AG04449 (cell line): ENCODE measurements at regions not wholly inside any gene's neighbourhood (a gene's known extent, or its start where the extent isn't known, plus 50 kb on each side); places are given as distances from the start of the nearest gene placed in this dataset.
"Not testable (repeated sequence)": the region's sequence is repeated elsewhere in the genome, so short reads cannot be mapped to it uniquely, and the experiment has no call there.

Source experiments
- CTCF ChIA-PET: fragments of 350-600 bp; formaldehyde crosslinking; extraction: SDS; loops from one replicate; lab custom pipeline; 2021; ENCODE audit warnings: antibody characterized with exemption; lab: Yijun Ruan, JAX
- POLR2A ChIA-PET: fragments of 400-600, 350-600 bp; formaldehyde crosslinking; extraction: SDS; loops from one replicate; lab custom pipeline; 2020; ENCODE audit warnings: antibody characterized with exemption, inconsistent platforms; lab: Yijun Ruan, JAX
- DNase-seq: peaks from one replicate; pipeline ENCODE4 v3.0.0-alpha.2; 2010; ENCODE audit warnings: low read depth, low spot score
- H3K4me3 ChIP-seq: 2 replicates; pipeline ENCODE4 v1.5.1; 2011; ENCODE audit warnings: low read depth, mild to moderate bottlenecking, control low read depth, low read length
- TF ChIP-seq, protein P1 (sequence below): IDR thresholded peaks from one replicate; pipeline ENCODE4 v1.5.1; 2011; ENCODE audit warnings: mild to moderate bottlenecking, moderate library complexity, low read length, control low read depth, inconsistent platforms; ENCODE audit not compliant: insufficient read depth; ENCODE audit errors: missing control alignments

DNA sequence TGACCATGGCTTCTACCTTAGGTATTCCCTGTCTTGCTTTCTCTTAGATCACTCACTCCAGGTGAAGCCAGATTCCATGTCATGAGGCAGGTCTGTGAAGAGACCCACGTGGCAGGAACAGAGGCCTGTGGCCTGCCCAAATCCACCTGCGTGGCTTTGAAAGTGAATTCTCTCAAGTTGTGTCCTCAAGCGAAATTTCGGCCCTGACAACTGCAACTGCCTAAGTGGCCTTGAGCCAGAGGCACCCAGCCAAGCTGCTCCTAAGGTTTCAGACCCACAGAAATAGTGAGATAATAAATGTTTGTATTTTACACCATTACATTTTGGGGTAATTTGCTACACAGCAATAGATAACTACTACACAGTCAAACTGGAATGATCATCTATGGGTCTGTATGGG, 497.9 kb downstream of the XYLT1 start:
- CTCF ChIA-PET, result no interaction called here
- no peak overlapping the region for H3K4me3 ChIP-seq
- TF ChIP-seq, protein P1, sequence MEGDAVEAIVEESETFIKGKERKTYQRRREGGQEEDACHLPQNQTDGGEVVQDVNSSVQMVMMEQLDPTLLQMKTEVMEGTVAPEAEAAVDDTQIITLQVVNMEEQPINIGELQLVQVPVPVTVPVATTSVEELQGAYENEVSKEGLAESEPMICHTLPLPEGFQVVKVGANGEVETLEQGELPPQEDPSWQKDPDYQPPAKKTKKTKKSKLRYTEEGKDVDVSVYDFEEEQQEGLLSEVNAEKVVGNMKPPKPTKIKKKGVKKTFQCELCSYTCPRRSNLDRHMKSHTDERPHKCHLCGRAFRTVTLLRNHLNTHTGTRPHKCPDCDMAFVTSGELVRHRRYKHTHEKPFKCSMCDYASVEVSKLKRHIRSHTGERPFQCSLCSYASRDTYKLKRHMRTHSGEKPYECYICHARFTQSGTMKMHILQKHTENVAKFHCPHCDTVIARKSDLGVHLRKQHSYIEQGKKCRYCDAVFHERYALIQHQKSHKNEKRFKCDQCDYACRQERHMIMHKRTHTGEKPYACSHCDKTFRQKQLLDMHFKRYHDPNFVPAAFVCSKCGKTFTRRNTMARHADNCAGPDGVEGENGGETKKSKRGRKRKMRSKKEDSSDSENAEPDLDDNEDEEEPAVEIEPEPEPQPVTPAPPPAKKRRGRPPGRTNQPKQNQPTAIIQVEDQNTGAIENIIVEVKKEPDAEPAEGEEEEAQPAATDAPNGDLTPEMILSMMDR, result no peak
- DNase-seq, result no peak
- POLR2A ChIA-PET, result no interaction called here

DNA sequence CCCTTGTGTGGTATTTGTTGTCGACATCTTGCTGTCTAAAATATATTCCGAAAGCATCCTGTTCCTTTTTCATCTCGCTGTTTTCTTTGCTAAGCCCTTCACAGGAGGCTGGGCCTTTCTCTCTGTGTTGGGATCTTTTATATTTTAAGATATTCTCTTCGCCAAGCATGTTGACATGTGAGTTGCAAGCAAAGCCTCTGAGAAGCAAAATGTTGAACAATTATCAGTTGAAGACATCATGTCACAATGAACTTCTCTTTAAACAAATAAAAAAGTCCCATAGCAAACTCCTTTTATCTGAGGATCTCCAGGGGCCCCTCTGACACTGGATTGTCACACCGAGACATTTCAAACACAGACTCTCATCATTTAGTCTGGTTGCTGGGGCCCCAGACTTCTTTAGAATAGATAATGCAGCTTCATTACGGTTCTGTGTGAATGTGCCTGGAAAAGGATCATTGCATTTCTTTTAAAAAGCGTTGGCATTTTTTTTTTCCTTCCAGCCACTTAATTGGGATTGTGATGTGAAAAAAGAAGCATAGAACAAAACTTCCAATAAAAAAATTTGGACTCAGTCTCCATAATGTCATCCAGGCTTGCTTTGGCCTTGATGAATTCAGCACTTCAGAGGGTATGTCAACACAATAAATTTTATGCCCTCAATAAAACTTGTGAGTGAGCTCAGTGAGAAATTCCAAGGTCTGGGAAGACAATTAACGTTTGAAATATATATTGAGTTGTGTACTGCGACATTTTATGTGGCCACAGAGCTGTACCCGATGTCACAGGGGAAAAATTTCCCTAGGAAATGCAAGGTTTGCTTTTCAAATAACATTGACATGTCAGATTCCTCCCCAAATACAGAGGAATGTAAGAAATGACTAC, 496.8 kb downstream of the XYLT1 start:
- POLR2A ChIA-PET, result no interaction called here
- TF ChIP-seq, protein P1, result no peak
- H3K4me3 ChIP-seq, result no peak overlapping the region
- CTCF ChIA-PET, result no interaction called here
- no peak for DNase-seq

DNA sequence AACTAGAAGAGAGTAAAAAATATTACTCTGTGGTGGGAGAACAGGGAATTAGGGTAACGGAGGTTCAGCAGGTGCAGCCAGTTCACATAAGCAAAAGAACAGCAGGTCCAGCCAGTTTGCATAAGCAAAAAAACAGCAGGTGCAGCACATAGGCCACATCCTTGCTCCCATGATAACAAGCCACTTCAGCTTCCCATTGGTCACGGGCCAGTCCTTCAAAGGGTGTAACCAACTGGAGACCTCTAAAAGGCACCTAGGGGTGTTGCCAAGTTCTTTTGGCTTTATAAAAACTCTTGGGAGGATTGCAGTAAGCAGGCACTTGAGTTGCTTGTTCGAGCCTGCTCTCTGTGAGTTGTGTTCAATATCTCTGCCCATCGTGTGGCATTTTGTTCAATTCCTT, 488.1 kb downstream of the XYLT1 start:
- POLR2A ChIA-PET, result no interaction called here
- DNase-seq, result no peak
- TF ChIP-seq, protein P1, result no peak
- no peak overlapping the region for H3K4me3 ChIP-seq
- CTCF ChIA-PET, result no interaction called here

DNA sequence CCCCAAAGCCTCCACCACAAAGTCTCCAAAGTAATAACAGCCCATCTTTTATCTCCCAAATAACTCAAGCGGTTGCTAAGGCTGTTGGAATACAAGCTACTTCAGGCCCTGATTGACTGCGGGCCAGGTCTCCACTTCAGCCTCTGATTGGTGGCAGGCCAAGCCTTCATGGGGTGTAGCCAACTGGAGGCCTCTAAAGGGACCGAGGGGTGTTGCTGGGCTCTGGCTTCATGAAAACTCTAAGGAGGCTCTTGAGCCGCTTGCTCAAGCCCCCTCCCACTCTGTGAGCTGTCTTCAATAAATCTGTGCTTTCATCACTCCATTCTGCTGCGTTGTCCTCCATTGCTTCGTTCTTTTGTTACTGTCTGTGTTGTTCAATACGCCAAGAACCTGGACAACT, 487.2 kb downstream of the XYLT1 start:
- TF ChIP-seq, protein P1, result no peak
- ChIA-PET POLR2A (no interaction called here), CTCF (no interaction called here)
- no peak overlapping the region for H3K4me3 ChIP-seq
- DNase-seq, result no peak

DNA sequence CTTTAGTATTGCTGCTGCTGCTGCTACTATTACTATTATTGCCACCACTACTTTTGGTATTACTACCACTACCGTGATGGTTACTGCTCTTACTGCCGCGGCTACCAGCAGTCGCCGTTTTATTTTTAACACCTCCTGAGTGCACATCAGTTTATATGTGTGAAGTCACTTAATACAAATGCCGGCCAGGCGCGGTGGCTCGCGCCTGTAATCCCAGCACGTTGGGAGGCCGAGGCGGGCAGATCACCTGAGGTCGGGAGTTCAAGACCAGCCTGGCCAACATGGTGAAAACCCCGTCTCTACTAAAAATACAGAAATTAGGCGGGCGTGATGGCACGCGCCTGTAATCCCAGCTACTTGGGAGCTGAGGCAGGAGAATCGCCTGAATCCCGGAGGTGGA, 486.7 kb downstream of the XYLT1 start:
- POLR2A ChIA-PET, CTCF ChIA-PET, DNase-seq, H3K4me3 ChIP-seq: not testable (repeated sequence)

DNA sequence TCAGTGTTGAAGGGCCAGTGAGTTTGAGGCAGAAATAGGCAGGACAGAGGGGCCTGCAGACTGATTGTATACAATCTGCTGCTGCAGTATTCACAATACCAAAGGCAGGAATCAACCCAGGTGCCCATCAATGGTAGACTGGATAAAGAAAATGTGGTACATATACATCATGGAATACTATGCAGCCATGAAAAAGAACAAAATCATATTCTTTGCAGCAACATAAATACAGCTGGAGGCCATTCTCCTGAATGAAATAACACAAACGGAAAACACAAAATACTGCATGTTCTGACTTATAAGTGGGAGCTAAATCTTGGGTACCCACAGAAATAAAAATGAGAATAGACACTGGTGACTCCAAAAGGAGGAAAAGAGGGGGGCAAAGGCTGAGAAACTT, 485.1 kb downstream of the XYLT1 start:
- no peak for DNase-seq
- POLR2A ChIA-PET, result no interaction called here
- CTCF ChIA-PET, result no interaction called here
- no peak overlapping the region for H3K4me3 ChIP-seq
- TF ChIP-seq, protein P1, result no peak

DNA sequence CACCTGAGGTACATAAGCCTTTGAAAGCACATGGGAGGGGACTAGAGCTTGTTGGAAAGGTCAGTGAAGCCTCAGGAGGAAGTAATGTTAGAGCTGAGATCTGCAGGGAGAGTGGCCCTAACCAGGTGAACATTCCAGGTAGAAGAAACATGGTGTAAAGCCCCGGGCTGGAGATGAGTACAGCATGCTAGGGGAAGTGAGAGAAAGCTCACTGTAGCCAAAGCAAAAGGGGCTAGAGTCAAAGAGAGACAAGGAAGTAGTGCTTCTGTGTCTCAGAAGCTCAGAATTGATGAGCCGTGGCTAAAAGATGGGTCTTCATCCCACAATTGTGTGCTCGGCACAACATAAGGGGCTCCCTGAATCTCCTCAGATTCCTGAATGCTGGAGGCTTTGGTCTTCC, 481.8 kb downstream of the XYLT1 start:
- no peak for DNase-seq
- TF ChIP-seq, protein P1, result no peak
- ChIA-PET CTCF (no interaction called here), POLR2A (no interaction called here)
- H3K4me3 ChIP-seq, result no peak overlapping the region
